22Rv1 (cell line): ENCODE measurements at regions not wholly inside any gene's neighbourhood (a gene's known extent, or its start where the extent isn't known, plus 50 kb on each side); places are given as distances from the start of the nearest gene placed in this dataset.

Experiments
- ZFX ChIP-seq: fragments of 450-650 bp; IDR thresholded peaks from 2 replicates; pipeline ENCODE4 v1.6.1; 2017; ENCODE audit warnings: antibody characterized with exemption, borderline replicate concordance
- TF ChIP-seq, protein P1 (sequence below): fragments of 450-650 bp; IDR thresholded peaks from 2 replicates; pipeline ENCODE4 v1.5.1; 2017; ENCODE audit warnings: mild to moderate bottlenecking

DNA sequence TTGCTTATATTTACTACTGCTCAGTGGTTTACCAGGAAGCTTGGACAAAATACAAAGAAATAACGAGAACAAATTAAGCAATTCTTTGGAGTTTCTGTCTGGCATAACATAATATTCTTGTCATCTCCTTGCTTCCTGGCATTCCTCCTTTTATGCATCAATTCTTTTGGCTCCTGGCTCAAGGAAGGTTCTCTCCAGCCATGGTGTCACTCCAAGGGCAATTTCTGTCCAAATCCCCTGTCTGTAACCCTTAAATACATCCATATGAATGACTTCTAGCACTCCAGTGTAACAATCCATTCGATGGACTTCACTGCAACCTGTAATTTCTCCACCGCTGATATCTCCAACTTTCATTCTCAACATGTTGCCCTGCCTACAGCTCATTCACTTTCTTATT lies 617.7 kb upstream of the ANKRD30A start:
- TF ChIP-seq, protein P1, sequence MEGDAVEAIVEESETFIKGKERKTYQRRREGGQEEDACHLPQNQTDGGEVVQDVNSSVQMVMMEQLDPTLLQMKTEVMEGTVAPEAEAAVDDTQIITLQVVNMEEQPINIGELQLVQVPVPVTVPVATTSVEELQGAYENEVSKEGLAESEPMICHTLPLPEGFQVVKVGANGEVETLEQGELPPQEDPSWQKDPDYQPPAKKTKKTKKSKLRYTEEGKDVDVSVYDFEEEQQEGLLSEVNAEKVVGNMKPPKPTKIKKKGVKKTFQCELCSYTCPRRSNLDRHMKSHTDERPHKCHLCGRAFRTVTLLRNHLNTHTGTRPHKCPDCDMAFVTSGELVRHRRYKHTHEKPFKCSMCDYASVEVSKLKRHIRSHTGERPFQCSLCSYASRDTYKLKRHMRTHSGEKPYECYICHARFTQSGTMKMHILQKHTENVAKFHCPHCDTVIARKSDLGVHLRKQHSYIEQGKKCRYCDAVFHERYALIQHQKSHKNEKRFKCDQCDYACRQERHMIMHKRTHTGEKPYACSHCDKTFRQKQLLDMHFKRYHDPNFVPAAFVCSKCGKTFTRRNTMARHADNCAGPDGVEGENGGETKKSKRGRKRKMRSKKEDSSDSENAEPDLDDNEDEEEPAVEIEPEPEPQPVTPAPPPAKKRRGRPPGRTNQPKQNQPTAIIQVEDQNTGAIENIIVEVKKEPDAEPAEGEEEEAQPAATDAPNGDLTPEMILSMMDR: no peak
- TF ChIP-seq ZFX: no peak
